ENCODE measurements at regions not wholly inside any gene's neighbourhood (a gene's known extent, or its start where the extent isn't known, plus 50 kb on each side); places are given as distances from the start of the nearest gene placed in this dataset.
A peak's percentile ranks its signal among the peaks of the same experiment; 100 is the strongest.

DNA sequence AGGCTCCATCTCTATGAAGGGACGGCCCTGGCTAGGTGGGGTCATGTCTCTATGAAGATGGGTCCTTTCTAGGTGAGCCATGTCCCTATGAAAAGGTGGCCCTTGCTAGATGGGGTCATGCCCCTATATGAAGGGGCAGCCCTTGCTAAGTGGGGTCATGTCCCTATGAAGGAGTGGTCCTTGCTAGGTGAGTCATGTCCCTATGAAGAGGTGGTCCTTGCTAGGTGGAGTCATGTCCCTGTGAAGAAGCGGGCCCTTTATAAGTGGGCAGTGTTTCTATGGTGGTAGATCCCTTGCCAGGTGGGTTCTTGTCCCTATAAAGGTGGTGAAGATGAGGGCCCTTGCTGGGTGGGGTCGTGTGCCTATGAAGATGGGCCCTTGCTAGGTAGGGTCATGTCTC, 283.0 kb upstream of the IRX2 start:
- no peak overlapping the region for H3K27ac ChIP-seq (ENCODE audit: low read depth, low read length)
- no peak overlapping the region for H2BK12ac ChIP-seq (ENCODE audit: low read depth, low read length)
- no peak for DNase-seq (ENCODE audit: low read depth in 1 of 2, low spot score in 2 of 2)
- no peak overlapping the region for H3K4ac ChIP-seq (replicated peaks; ENCODE audit: insufficient read length, low read depth, low read length)
- H2AFZ ChIP-seq (ENCODE audit: low read length): no peak overlapping the region
- no peaks in the 10 kb centered on the region for H3K79me2 ChIP-seq (ENCODE audit: control insufficient read depth in 1 of 2, insufficient read depth in 2 of 2, low read length in 2 of 2)
- H3K79me1 ChIP-seq (ENCODE audit: low read depth, low read length): no peaks in the 10 kb centered on the region
- peaks cover 0 to 6% (median 0%) of the 10 kb centered on the region in 4 experiments; a peak in 1 of 7 replicates for H3K4me1 ChIP-seq (replicated peaks in 1 of 4; ENCODE audit: control insufficient read depth in 3 of 4, insufficient read depth in 4 of 4, low read length in 3 of 4)
- no peak overlapping the region for H3K4me2 ChIP-seq (ENCODE audit: insufficient read depth in 1 of 2, low read depth in 2 of 2, low read length in 2 of 2)
- no peak overlapping the region for H2BK120ac ChIP-seq (replicated peaks; ENCODE audit: low read depth, low read length)
- H3K18ac ChIP-seq (ENCODE audit: extremely low read depth, low read length): no peak overlapping the region
- H3K23me2 ChIP-seq (ENCODE audit: low read depth, low read length): peaks cover 2% of the 10 kb centered on the region; the same call in 1 of the 2 replicates
- H3K36me3 ChIP-seq (ENCODE audit: control insufficient read depth in 2 of 4, insufficient read depth in 4 of 4, low read length in 3 of 4): no peaks in the 10 kb centered on the region
- peaks cover 0 to 3% (median 0%) of the 10 kb centered on the region in 4 experiments; a peak in 1 of 7 replicates for H3K27me3 ChIP-seq (replicated peaks in 1 of 4; ENCODE audit: control insufficient read depth in 3 of 4, extremely low read depth in 1 of 4, insufficient read depth in 3 of 4, low read length in 3 of 4)
- H2BK20ac ChIP-seq (ENCODE audit: low read length): no peak overlapping the region
- no peak overlapping the region for H4K8ac ChIP-seq (ENCODE audit: extremely low read depth, insufficient read depth, low read length)
- H2BK15ac ChIP-seq (ENCODE audit: low read length): no peak overlapping the region; the same call in 1 of the 2 replicates
- no peak overlapping the region for H4K91ac ChIP-seq (replicated peaks; ENCODE audit: insufficient read length, low read length)
- no peak for FAIRE-seq
- H2BK5ac ChIP-seq (ENCODE audit: low read depth, low read length): 0 out of 2 replicates have a peak overlapping the region, but pooled peaks have one; percentile 52
- no peak overlapping the region for H2AK5ac ChIP-seq (ENCODE audit: low read depth, low read length)
- H3K56ac ChIP-seq (replicated peaks; ENCODE audit: insufficient read length, low read depth, low read length): no peak overlapping the region
- no peaks in the 10 kb centered on the region for H3K9me3 ChIP-seq (ENCODE audit: insufficient read depth in 2 of 2, low read depth in 1 of 2, low read length in 1 of 2)
- no peak overlapping the region for H3K9ac ChIP-seq (replicated peaks in 1 of 4; ENCODE audit: extremely low read depth in 1 of 4, low read depth in 3 of 4, low read length in 3 of 4)
- no peak overlapping the region for H3K4me3 ChIP-seq (ENCODE audit: extremely low read depth in 1 of 4, insufficient read depth in 2 of 4, low read depth in 3 of 4, low read length in 4 of 4)
- no peak overlapping the region for H4K5ac ChIP-seq (ENCODE audit: insufficient read length, low read depth, low read length)
- 92% methylated on average over 3 of the region's 3 CpGs; no CpG with 5 or more reads in 1 of the 2 experiments for WGBS, 2 experiments (ENCODE audit: extremely low coverage in 1 of 2, insufficient coverage in 1 of 2, insufficient read length in 1 of 2, insufficient replicate concordance in 2 of 2, low coverage in 1 of 2, low lambda C conversion rate in 2 of 2, missing lambda C conversion rate in 1 of 2)
- H3K23ac ChIP-seq (ENCODE audit: insufficient read length): no peak overlapping the region
- POLR2A ChIA-PET (ENCODE audit: partially characterized antibody): no interaction called here
- no peak overlapping the region for H3K14ac ChIP-seq (ENCODE audit: insufficient read length)
- peaks cover 0 to 3% of the 10 kb centered on the region in 2 experiments for H4K20me1 ChIP-seq (replicated peaks in 1 of 2; ENCODE audit: control insufficient read depth in 1 of 2, insufficient read depth in 2 of 2, low read length in 2 of 2)
- CTCF ChIA-PET (ENCODE audit: partially characterized antibody): no interaction called here
- no peak for TF ChIP-seq BRCA1 (IDR thresholded peaks at IDR 0.05; ENCODE audit: low read depth, low read length)
- TF ChIP-seq EP300 (IDR thresholded peaks at IDR 0.05; ENCODE audit: borderline replicate concordance in 1 of 2, low read depth in 2 of 2, low read length in 2 of 2): no peak
- TF ChIP-seq BACH1 (IDR thresholded peaks at IDR 0.05; ENCODE audit: low read length): no peak
- no peak for TF ChIP-seq GABPA (IDR thresholded peaks at IDR 0.05; ENCODE audit: borderline replicate concordance, insufficient read depth, low read length)
- TF ChIP-seq JUND (IDR thresholded peaks at IDR 0.05; ENCODE audit: low read length): no peak
- TF ChIP-seq KDM1A (IDR thresholded peaks at IDR 0.05; ENCODE audit: borderline replicate concordance, low read length): no peak
- no peak for TF ChIP-seq KDM4A (IDR thresholded peaks at IDR 0.05; ENCODE audit: low read depth, low read length, severe bottlenecking)
- TF ChIP-seq, protein P1, sequence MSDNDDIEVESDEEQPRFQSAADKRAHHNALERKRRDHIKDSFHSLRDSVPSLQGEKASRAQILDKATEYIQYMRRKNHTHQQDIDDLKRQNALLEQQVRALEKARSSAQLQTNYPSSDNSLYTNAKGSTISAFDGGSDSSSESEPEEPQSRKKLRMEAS (IDR thresholded peaks at IDR 0.05): no peak
- TF ChIP-seq CTBP2 (IDR thresholded peaks at IDR 0.05; ENCODE audit: borderline replicate concordance, insufficient read depth, insufficient read length, low read length): no peak
- TF ChIP-seq, protein P2, sequence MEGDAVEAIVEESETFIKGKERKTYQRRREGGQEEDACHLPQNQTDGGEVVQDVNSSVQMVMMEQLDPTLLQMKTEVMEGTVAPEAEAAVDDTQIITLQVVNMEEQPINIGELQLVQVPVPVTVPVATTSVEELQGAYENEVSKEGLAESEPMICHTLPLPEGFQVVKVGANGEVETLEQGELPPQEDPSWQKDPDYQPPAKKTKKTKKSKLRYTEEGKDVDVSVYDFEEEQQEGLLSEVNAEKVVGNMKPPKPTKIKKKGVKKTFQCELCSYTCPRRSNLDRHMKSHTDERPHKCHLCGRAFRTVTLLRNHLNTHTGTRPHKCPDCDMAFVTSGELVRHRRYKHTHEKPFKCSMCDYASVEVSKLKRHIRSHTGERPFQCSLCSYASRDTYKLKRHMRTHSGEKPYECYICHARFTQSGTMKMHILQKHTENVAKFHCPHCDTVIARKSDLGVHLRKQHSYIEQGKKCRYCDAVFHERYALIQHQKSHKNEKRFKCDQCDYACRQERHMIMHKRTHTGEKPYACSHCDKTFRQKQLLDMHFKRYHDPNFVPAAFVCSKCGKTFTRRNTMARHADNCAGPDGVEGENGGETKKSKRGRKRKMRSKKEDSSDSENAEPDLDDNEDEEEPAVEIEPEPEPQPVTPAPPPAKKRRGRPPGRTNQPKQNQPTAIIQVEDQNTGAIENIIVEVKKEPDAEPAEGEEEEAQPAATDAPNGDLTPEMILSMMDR (IDR thresholded peaks at IDR 0.05; ENCODE audit: control extremely low read depth in 1 of 3, insufficient read depth in 1 of 3, low read depth in 1 of 3, low read length in 3 of 3): no peak
- TF ChIP-seq RAD21 (IDR thresholded peaks at IDR 0.05 in 1 of 2, conservative IDR thresholded peaks at IDR 0.05 in 1 of 2; ENCODE audit: low read depth in 2 of 2, low read length in 2 of 2): no peak
